Tibial nerve (tissue), 4 donors: ENCODE measurements at regions not wholly inside any gene's neighbourhood (a gene's known extent, or its start where the extent isn't known, plus 50 kb on each side); places are given as distances from the start of the nearest gene placed in this dataset.

Experiments used
- DNase-seq, 2 donors: peaks; one replicate each; pipeline ENCODE4 v3.0.0-alpha.2; 2019; ENCODE audit warnings: low spot score in 2 of 2
- H3K27ac ChIP-seq, 4 donors: fragments of 200-600 bp; sonication (generic) in 3 of 4; one replicate each; pipeline ENCODE4 v1.5.1; 2017 to 2019; ENCODE audit warnings: mild to moderate bottlenecking in 1 of 4
- H3K27me3 ChIP-seq, 2 donors: fragments of 200-600 bp; sonication (generic) in 1 of 2; one replicate each; pipeline versions ENCODE4 v1.5.1 to v1.6.0; 2017 to 2019
- H3K36me3 ChIP-seq, 3 donors: fragments of 200-600 bp; sonication (generic); one replicate each; pipeline ENCODE4 v1.5.1; 2018 to 2019
- H3K4me1 ChIP-seq, 4 donors: fragments of 200-600 bp; sonication (generic) in 3 of 4; one replicate each; pipeline ENCODE4 v1.5.1; 2017 to 2019
- H3K4me3 ChIP-seq, 4 donors: fragments of 200-600 bp; sonication (generic) in 3 of 4; one replicate each; pipeline ENCODE4 v1.5.1; 2017 to 2019; ENCODE audit warnings: mild to moderate bottlenecking in 1 of 4, moderate library complexity in 1 of 4
- H3K9me3 ChIP-seq, 4 donors: fragments of 200-600 bp; sonication (generic) in 3 of 4; one replicate each; pipeline ENCODE4 v1.5.1; 2017 to 2019
- CTCF ChIP-seq, 5 experiments: fragments of 200-600 bp in 3 of 5; fragments of 450-650 bp in 2 of 5; sonication (generic) in 3 of 5; IDR thresholded peaks; one replicate each; pipeline ENCODE4 v1.5.1; 2016 to 2019; ENCODE audit warnings: antibody characterized with exemption in 5 of 5, mild to moderate bottlenecking in 3 of 5, moderate library complexity in 2 of 5
- EP300 ChIP-seq, 2 donors: sonication (generic); formaldehyde crosslinking; IDR thresholded peaks; one replicate each; pipeline ENCODE4 v1.6.1; 2017; ENCODE audit warnings: antibody characterized with exemption in 2 of 2, mild to moderate bottlenecking in 1 of 2
- POLR2A ChIP-seq, 2 donors: fragments of 450-650 bp; IDR thresholded peaks; one replicate each; pipeline ENCODE4 v1.6.1; 2017; ENCODE audit warnings: antibody characterized with exemption in 2 of 2, mild to moderate bottlenecking in 2 of 2, moderate library complexity in 2 of 2
- WGBS, 2 donors: methylation state at CpG; one replicate each; pipeline ENCODE4 v1.1.5; 2018; 5-methylcytosine and 5-hydroxymethylcytosine counted together

GRCh38 chr2:58448065-58448507 is 207.0 kb upstream of the FANCL start:
- no peaks in the 10 kb centered on the region for H3K27me3 ChIP-seq
- 19 to 25% methylated on average over 6 of the region's 6 CpGs for WGBS, 2 donors
- H3K27ac ChIP-seq, result no peak overlapping the region

GRCh38 chr2:58447586-58447985 is 206.5 kb upstream of the FANCL start:
- H3K4me3 ChIP-seq, result no peak overlapping the region
- no peak overlapping the region for H3K27ac ChIP-seq
- no peaks in the 10 kb centered on the region for H3K4me1 ChIP-seq
- 93 to 96% methylated on average over 2 of the region's 2 CpGs for WGBS, 2 donors
- no peaks in the 10 kb centered on the region for H3K36me3 ChIP-seq
- TF ChIP-seq CTCF (IDR thresholded peaks at IDR 0.05), result no peak
- TF ChIP-seq POLR2A (IDR thresholded peaks at IDR 0.05), result no peak
- TF ChIP-seq EP300 (IDR thresholded peaks at IDR 0.05), result no peak
- no peaks in the 10 kb centered on the region for H3K27me3 ChIP-seq
- no peak for DNase-seq
- no peaks in the 10 kb centered on the region for H3K9me3 ChIP-seq

More at GRCh38 chr2:58448065-58448507, 207.0 kb upstream of the FANCL start:
- Histone ChIP-seq H3K9me3 (no peaks in the 10 kb centered on the region), H3K4me1 (no peaks in the 10 kb centered on the region), H3K4me3 (no peak overlapping the region), H3K36me3 (no peaks in the 10 kb centered on the region)
- TF ChIP-seq CTCF (IDR thresholded peaks at IDR 0.05) (peak in 3 of 5 experiments; percentile 6 to 21 (median 11)), POLR2A (IDR thresholded peaks at IDR 0.05) (no peak)
- peak in 1 of 2 donors; percentile 31 for DNase-seq

GRCh38 chr2:58441643-58442042 is 200.5 kb upstream of the FANCL start:
- no peak for DNase-seq
- H3K27me3 ChIP-seq, result no peaks in the 10 kb centered on the region
- no peak overlapping the region for H3K27ac ChIP-seq
- TF ChIP-seq POLR2A (IDR thresholded peaks at IDR 0.05), result no peak
- TF ChIP-seq CTCF (IDR thresholded peaks at IDR 0.05), result no peak
- TF ChIP-seq EP300 (IDR thresholded peaks at IDR 0.05), result no peak
- 68 to 76% methylated on average over 3 of the region's 3 CpGs for WGBS, 2 donors
- H3K36me3 ChIP-seq, result no peaks in the 10 kb centered on the region
- H3K9me3 ChIP-seq, result no peaks in the 10 kb centered on the region
- no peaks in the 10 kb centered on the region for H3K4me1 ChIP-seq
- no peak overlapping the region for H3K4me3 ChIP-seq

- 85 to 87% methylated on average over 5 of the region's 5 CpGs for WGBS, 2 donors
- H3K4me1 ChIP-seq, result no peaks in the 10 kb centered on the region
- no peaks in the 10 kb centered on the region for H3K36me3 ChIP-seq
- no peak overlapping the region for H3K27ac ChIP-seq
- no peak overlapping the region for H3K4me3 ChIP-seq
- TF ChIP-seq CTCF (IDR thresholded peaks at IDR 0.05) (no peak), POLR2A (IDR thresholded peaks at IDR 0.05) (no peak), EP300 (IDR thresholded peaks at IDR 0.05) (no peak)
- no peaks in the 10 kb centered on the region for H3K27me3 ChIP-seq
- no peak for DNase-seq
- no peaks in the 10 kb centered on the region for H3K9me3 ChIP-seq
Measured at GRCh38 chr2:58436872-58437271, 195.7 kb upstream of the FANCL start.

GRCh38 chr2:58435246-58435645 is 194.1 kb upstream of the FANCL start:
- DNase-seq, result no peak
- H3K9me3 ChIP-seq, result no peaks in the 10 kb centered on the region
- no peaks in the 10 kb centered on the region for H3K4me1 ChIP-seq
- H3K4me3 ChIP-seq, result no peak overlapping the region
- no peak overlapping the region for H3K27ac ChIP-seq
- 74 to 93% methylated on average over 3 of the region's 3 CpGs for WGBS, 2 donors
- H3K27me3 ChIP-seq, result no peaks in the 10 kb centered on the region
- no peak for TF ChIP-seq POLR2A (IDR thresholded peaks at IDR 0.05)
- no peaks in the 10 kb centered on the region for H3K36me3 ChIP-seq

- TF ChIP-seq CTCF (IDR thresholded peaks at IDR 0.05) (no peak), EP300 (IDR thresholded peaks at IDR 0.05) (no peak)
- Histone ChIP-seq H3K27me3 (no peaks in the 10 kb centered on the region), H3K9me3 (no peaks in the 10 kb centered on the region), H3K27ac (no peak overlapping the region), H3K36me3 (no peaks in the 10 kb centered on the region), H3K4me3 (no peak overlapping the region), H3K4me1 (no peaks in the 10 kb centered on the region)
- DNase-seq, result no peak
- 80 to 92% methylated on average over 1 of the region's 1 CpG for WGBS, 2 donors
Measured at GRCh38 chr2:58434692-58435091, 193.6 kb upstream of the FANCL start.
